H1 (cell line): ENCODE measurements at regions not wholly inside any gene's neighbourhood (a gene's known extent, or its start where the extent isn't known, plus 50 kb on each side); places are given as distances from the start of the nearest gene placed in this dataset.

Experiments used
- CTCF ChIA-PET: fragments of 300-600 bp; sonication (Branson Sonifier 250); formaldehyde crosslinking; loops from one replicate; lab custom pipeline; 2021; ENCODE audit not compliant: partially characterized antibody; lab: Charles Lee
- POLR2A ChIA-PET: fragments of 300-600 bp; sonication (Branson Sonifier 250); formaldehyde crosslinking; loops from one replicate; lab custom pipeline; 2021; ENCODE audit warnings: inconsistent platforms; ENCODE audit not compliant: partially characterized antibody; lab: Charles Lee
- DNase-seq, 2 experiments: peaks; one replicate each; pipeline versions ENCODE4 v3.0.0 to v3.0.0-alpha.2; 2010 to 2022; ENCODE audit warnings: low spot score in 2 of 2, low read depth in 1 of 2, mixed read lengths in 1 of 2
- FAIRE-seq: peaks from 2 replicates; lab custom pipeline; 2011; peaks lifted over from hg19 to GRCh38; lab: Jason Lieb, UNC
- H2AFZ ChIP-seq: 2 replicates; pipeline ENCODE4 v1.8.1; 2012; ENCODE audit warnings: low read length, inconsistent platforms
- H2AK5ac ChIP-seq: 2 replicates; pipeline ENCODE4 v1.6.1; 2013; ENCODE audit warnings: low read depth, low read length
- H2BK120ac ChIP-seq: replicated peaks from 2 replicates; pipeline ENCODE3; 2013; ENCODE audit warnings: low read depth, low read length, inconsistent platforms
- H2BK12ac ChIP-seq: 2 replicates; pipeline ENCODE4 v1.6.1; 2013; ENCODE audit warnings: low read depth, low read length
- H2BK15ac ChIP-seq: 2 replicates; pipeline ENCODE4 v1.6.1; 2013; ENCODE audit warnings: low read length
- H2BK20ac ChIP-seq: 2 replicates; pipeline ENCODE4 v1.6.1; 2013; ENCODE audit warnings: low read length
- H2BK5ac ChIP-seq: 2 replicates; pipeline ENCODE4 v1.6.1; 2013; ENCODE audit warnings: low read depth, low read length
- H3K14ac ChIP-seq: 2 replicates; pipeline ENCODE4 v1.6.1; 2013; ENCODE audit warnings: inconsistent platforms; ENCODE audit not compliant: insufficient read length
- H3K18ac ChIP-seq: 2 replicates; pipeline ENCODE4 v1.6.1; 2013; ENCODE audit warnings: low read length; ENCODE audit errors: extremely low read depth
- H3K23ac ChIP-seq: 2 replicates; pipeline ENCODE4 v1.6.1; 2013; ENCODE audit warnings: inconsistent platforms; ENCODE audit not compliant: insufficient read length
- H3K23me2 ChIP-seq: 2 replicates; pipeline ENCODE4 v1.6.1; 2013; ENCODE audit warnings: low read depth, low read length
- H3K27ac ChIP-seq: 2 replicates; pipeline ENCODE4 v1.6.1; 2011; ENCODE audit warnings: low read depth, low read length, inconsistent platforms
- H3K27me3 ChIP-seq, 4 experiments: replicated peaks in 1 of 4; 1 replicate in 1 of 4; 2 replicates in 3 of 4; pipeline versions ENCODE4 v1.6.1 to v1.8.1; 2011 to 2013; ENCODE audit warnings: low read length in 3 of 4, mild to moderate bottlenecking in 3 of 4, inconsistent platforms in 2 of 4, mixed read lengths in 2 of 4, moderate library complexity in 1 of 4; ENCODE audit not compliant: control insufficient read depth in 3 of 4, insufficient read depth in 3 of 4; ENCODE audit errors: extremely low read depth in 1 of 4
- H3K36me3 ChIP-seq, 4 experiments: 2 replicates each; pipeline versions ENCODE4 v1.6.1 to v1.8.1; 2011 to 2013; ENCODE audit warnings: mild to moderate bottlenecking in 4 of 4, low read length in 3 of 4, moderate library complexity in 2 of 4, control low read depth in 1 of 4, inconsistent platforms in 1 of 4; ENCODE audit not compliant: insufficient read depth in 4 of 4, control insufficient read depth in 2 of 4
- H3K4ac ChIP-seq: replicated peaks from 2 replicates; pipeline ENCODE3; 2013; ENCODE audit warnings: low read length, low read depth, mixed read lengths, inconsistent platforms; ENCODE audit not compliant: insufficient read length
- H3K4me1 ChIP-seq, 4 experiments: replicated peaks in 1 of 4; 1 replicate in 1 of 4; 2 replicates in 3 of 4; pipeline versions ENCODE4 v1.6.1 to v1.8.1; 2011 to 2013; ENCODE audit warnings: low read length in 3 of 4, inconsistent platforms in 2 of 4, mixed read lengths in 1 of 4; ENCODE audit not compliant: insufficient read depth in 4 of 4, control insufficient read depth in 3 of 4
- H3K4me2 ChIP-seq, 2 experiments: 2 replicates each; pipeline versions ENCODE4 v1.6.1 to v1.8.1; 2011 to 2013; ENCODE audit warnings: low read depth in 2 of 2, low read length in 2 of 2, control low read depth in 1 of 2, inconsistent platforms in 1 of 2, mild to moderate bottlenecking in 1 of 2; ENCODE audit not compliant: insufficient read depth in 1 of 2
- H3K4me3 ChIP-seq, 4 experiments: fragments of 200-600, 300-600 bp in 1 of 4; sonication (generic), shearing (Covaris generic), sonication (Bioruptor Twin) in 1 of 4; 2 replicates each; pipeline versions ENCODE4 v1.5.1 to v1.8.1; 2011 to 2016; ENCODE audit warnings: low read length in 4 of 4, low read depth in 3 of 4, control low read depth in 2 of 4, inconsistent platforms in 2 of 4, mild to moderate bottlenecking in 2 of 4, mixed read lengths in 1 of 4, moderate library complexity in 1 of 4; ENCODE audit not compliant: insufficient read depth in 2 of 4; ENCODE audit errors: extremely low read depth in 1 of 4
- H3K56ac ChIP-seq: replicated peaks from 2 replicates; pipeline ENCODE3; 2013; ENCODE audit warnings: low read depth, mild to moderate bottlenecking, mixed read lengths, low read length, inconsistent platforms; ENCODE audit not compliant: insufficient read length
- H3K79me1 ChIP-seq: 2 replicates; pipeline ENCODE4 v1.6.1; 2013; ENCODE audit warnings: low read depth, low read length, control low read depth
- H3K79me2 ChIP-seq, 2 experiments: 2 replicates each; pipeline versions ENCODE4 v1.6.1 to v1.8.1; 2012 to 2013; ENCODE audit warnings: low read length in 2 of 2, mild to moderate bottlenecking in 2 of 2, inconsistent platforms in 1 of 2; ENCODE audit not compliant: insufficient read depth in 2 of 2, control insufficient read depth in 1 of 2
- H3K9ac ChIP-seq, 4 experiments: replicated peaks in 1 of 4; 1 replicate in 1 of 4; 2 replicates in 3 of 4; pipeline versions ENCODE4 v1.6.1 to v1.8.1; 2011 to 2013; ENCODE audit warnings: low read depth in 3 of 4, low read length in 3 of 4, control low read depth in 2 of 4, mild to moderate bottlenecking in 2 of 4, moderate library complexity in 2 of 4, inconsistent platforms in 1 of 4; ENCODE audit errors: extremely low read depth in 1 of 4
- H3K9me3 ChIP-seq, 2 experiments: 2 replicates each; pipeline versions ENCODE4 v1.6.1 to v1.8.1; 2012 to 2013; ENCODE audit warnings: mild to moderate bottlenecking in 2 of 2, moderate library complexity in 2 of 2, control low read depth in 1 of 2, inconsistent platforms in 1 of 2, low read depth in 1 of 2, low read length in 1 of 2, mixed read lengths in 1 of 2; ENCODE audit not compliant: insufficient read depth in 2 of 2
- H4K20me1 ChIP-seq, 2 experiments: replicated peaks in 1 of 2; 2 replicates each; pipeline versions ENCODE3 to v1.8.1; 2011 to 2013; ENCODE audit warnings: inconsistent platforms in 2 of 2, low read length in 2 of 2, mild to moderate bottlenecking in 1 of 2; ENCODE audit not compliant: insufficient read depth in 2 of 2, control insufficient read depth in 1 of 2
- H4K5ac ChIP-seq: 2 replicates; pipeline ENCODE4 v1.6.1; 2013; ENCODE audit warnings: low read length, low read depth, mixed read lengths, inconsistent platforms; ENCODE audit not compliant: insufficient read length
- H4K8ac ChIP-seq: 2 replicates; pipeline ENCODE4 v1.8.0; 2013; ENCODE audit warnings: mild to moderate bottlenecking, moderate library complexity, low read length, inconsistent platforms; ENCODE audit not compliant: insufficient read depth; ENCODE audit errors: extremely low read depth
- H4K91ac ChIP-seq: replicated peaks from 2 replicates; pipeline ENCODE3; 2013; ENCODE audit warnings: low read length, mixed read lengths, inconsistent platforms; ENCODE audit not compliant: insufficient read length
- CBX8 ChIP-seq: fragments of 300-800, 300-1000 bp; sonication (generic); IDR thresholded peaks from 2 replicates; pipeline ENCODE4 v1.7.1; 2016; ENCODE audit warnings: low read depth, low read length, borderline replicate concordance
- CHD2 ChIP-seq: IDR thresholded peaks from 2 replicates; pipeline ENCODE4 v1.6.1; 2012; ENCODE audit warnings: low read length, improper control_type of control experiment
- EGR1 ChIP-seq: IDR thresholded peaks from 2 replicates; pipeline ENCODE4 v1.6.1; 2011; ENCODE audit warnings: low read depth, low read length, borderline replicate concordance
- KDM4A ChIP-seq: IDR thresholded peaks from one replicate; pipeline ENCODE4 v1.7.1; 2012; ENCODE audit warnings: low read depth, mild to moderate bottlenecking, moderate library complexity, low read length, inconsistent platforms; ENCODE audit not compliant: severe bottlenecking
- KDM5A ChIP-seq: fragments of 200-600 bp; IDR thresholded peaks from 2 replicates; pipeline ENCODE4 v1.7.1; 2012; ENCODE audit warnings: mild to moderate bottlenecking, low read length, inconsistent platforms, mixed read lengths
- NANOG ChIP-seq: IDR thresholded peaks from 2 replicates; pipeline ENCODE4 v1.6.1; 2011; ENCODE audit warnings: low read length, low read depth, mild to moderate bottlenecking, inconsistent platforms; ENCODE audit not compliant: insufficient read depth, poor library complexity, severe bottlenecking
- NRF1 ChIP-seq: IDR thresholded peaks from 2 replicates; pipeline ENCODE4 v1.6.1; 2011; ENCODE audit warnings: mild to moderate bottlenecking, low read depth, low read length, improper control_type of control experiment
- SRF ChIP-seq: IDR thresholded peaks from 2 replicates; pipeline ENCODE4 v1.6.1; 2011; ENCODE audit warnings: mild to moderate bottlenecking, low read depth, low read length, moderate library complexity
- TCF12 ChIP-seq: IDR thresholded peaks from 2 replicates; pipeline ENCODE4 v1.6.1; 2011; ENCODE audit warnings: low read depth, mild to moderate bottlenecking, low read length
- WGBS, 2 experiments: shearing (Covaris generic) in 1 of 2; methylation state at CpG; one replicate each; pipeline versions ENCODE4 v1.1.6 to v1.1.7; 2013 to 2015; ENCODE audit warnings: low lambda C conversion rate in 2 of 2, mixed read lengths in 2 of 2, inconsistent platforms in 1 of 2, low coverage in 1 of 2, missing lambda C conversion rate in 1 of 2; ENCODE audit not compliant: insufficient replicate concordance in 2 of 2, insufficient coverage in 1 of 2, insufficient read length in 1 of 2; ENCODE audit errors: extremely low coverage in 1 of 2, missing lambda C conversion rate in 1 of 2; 5-methylcytosine and 5-hydroxymethylcytosine counted together
- TF ChIP-seq, protein P1 (sequence below): IDR thresholded peaks from 2 replicates; pipeline ENCODE4 v1.6.1; 2012; ENCODE audit warnings: inconsistent platforms

DNA sequence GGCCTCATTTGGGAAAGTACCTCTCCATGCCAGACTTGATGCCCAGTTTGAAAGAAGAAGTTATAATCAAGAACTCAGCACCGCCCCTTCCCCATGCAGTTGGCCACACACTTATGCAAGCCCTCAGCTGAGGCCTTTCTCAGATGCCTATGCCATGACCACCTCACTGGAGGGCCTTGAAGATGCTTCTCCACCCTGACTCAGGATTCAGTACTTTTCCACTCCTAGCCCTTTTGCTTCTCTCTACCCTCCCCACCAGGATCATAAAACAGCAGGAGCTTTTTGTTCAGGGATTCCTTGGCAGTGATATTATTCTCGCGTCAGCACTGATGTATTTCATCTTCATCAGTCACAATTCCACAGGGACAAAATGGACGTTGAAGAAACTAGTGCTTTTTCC, 313.5 kb downstream of the PYDC2 start:
- H3K79me2 ChIP-seq: no peaks in the 10 kb centered on the region
- no peak overlapping the region for H2BK15ac ChIP-seq
- FAIRE-seq: no peak
- no peak for DNase-seq
- H3K4me1 ChIP-seq: no peaks in the 10 kb centered on the region
- CTCF ChIA-PET: no interaction called here
- no peak overlapping the region for H3K4ac ChIP-seq
- H4K20me1 ChIP-seq: no peaks in the 10 kb centered on the region
- H3K79me1 ChIP-seq: no peaks in the 10 kb centered on the region
- POLR2A ChIA-PET: no interaction called here
- no peaks in the 10 kb centered on the region for H3K27me3 ChIP-seq
- no peak overlapping the region for H3K56ac ChIP-seq
- no peak overlapping the region for H3K23ac ChIP-seq
- H2BK12ac ChIP-seq: no peak overlapping the region
- H3K4me3 ChIP-seq: no peak overlapping the region
- no peak overlapping the region for H3K27ac ChIP-seq
- H3K4me2 ChIP-seq: no peak overlapping the region
- H4K91ac ChIP-seq: no peak overlapping the region
- no peak overlapping the region for H2BK5ac ChIP-seq
- no peak overlapping the region for H2BK120ac ChIP-seq
- WGBS, 2 experiments: 93% methylated on average over 4 of the region's 4 CpGs; no CpG with 5 or more reads in 1 of the 2 experiments
- no peak overlapping the region for H2AK5ac ChIP-seq
- no peak for TF ChIP-seq NANOG
- no peak for TF ChIP-seq CHD2
- no peak for TF ChIP-seq KDM5A
- TF ChIP-seq EGR1: no peak
- TF ChIP-seq CBX8: no peak
- TF ChIP-seq, protein P1, sequence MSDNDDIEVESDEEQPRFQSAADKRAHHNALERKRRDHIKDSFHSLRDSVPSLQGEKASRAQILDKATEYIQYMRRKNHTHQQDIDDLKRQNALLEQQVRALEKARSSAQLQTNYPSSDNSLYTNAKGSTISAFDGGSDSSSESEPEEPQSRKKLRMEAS: no peak
- TF ChIP-seq KDM4A: no peak
- TF ChIP-seq TCF12: no peak
- TF ChIP-seq NRF1: no peak
- no peak for TF ChIP-seq SRF
- peaks cover 0 to 5% of the 10 kb centered on the region in 2 experiments; a peak in 1 of 4 replicates for H3K9me3 ChIP-seq
- no peaks in the 10 kb centered on the region for H3K23me2 ChIP-seq
- H3K18ac ChIP-seq: no peak overlapping the region
- H4K8ac ChIP-seq: no peak overlapping the region
- H3K9ac ChIP-seq: no peak overlapping the region
- H2AFZ ChIP-seq: peak overlapping the region; percentile 0; the same call in 1 of the 2 replicates
- no peak overlapping the region for H2BK20ac ChIP-seq
- no peak overlapping the region for H4K5ac ChIP-seq
- H3K36me3 ChIP-seq: peaks cover 0 to 3% (median 0%) of the 10 kb centered on the region in 4 experiments; a peak in 1 of 8 replicates
- no peak overlapping the region for H3K14ac ChIP-seq
